ENCODE measurements at regions not wholly inside any gene's neighbourhood (a gene's known extent, or its start where the extent isn't known, plus 50 kb on each side); places are given as distances from the start of the nearest gene placed in this dataset.

DNA sequence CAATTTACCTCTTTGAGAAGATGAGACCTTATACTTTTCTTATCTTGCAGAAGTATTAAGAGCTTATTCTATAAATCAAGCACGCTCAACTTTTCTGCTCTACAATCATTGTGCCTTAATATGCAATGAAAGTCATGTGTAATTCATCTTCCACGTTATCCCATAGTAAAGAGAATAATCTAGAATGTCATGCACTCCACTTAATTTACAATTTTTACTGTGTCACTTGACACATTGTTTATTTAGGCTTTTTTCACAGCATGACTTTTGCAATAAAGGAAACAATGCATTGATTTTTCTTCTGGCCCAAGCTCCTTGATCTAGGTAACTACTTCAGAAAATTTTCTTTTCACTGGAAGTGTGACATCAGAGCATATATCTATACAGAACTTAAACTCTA lies 290.9 kb downstream of the HHIPL2 start:
- TF ChIP-seq ARNTL (CRISPR knock-in tag; IDR thresholded peaks at IDR 0.05; ENCODE audit: borderline replicate concordance, low read depth) (no peak), TOX (CRISPR knock-in tag; IDR thresholded peaks at IDR 0.05; ENCODE audit: borderline replicate concordance) (no peak)

All from SK-N-SH treated with all-trans-retinoic acid at 6 μM for 48 hours (cell line).